GM19395 (cell line): ENCODE measurements at regions not wholly inside any gene's neighbourhood (a gene's known extent, or its start where the extent isn't known, plus 50 kb on each side); places are given as distances from the start of the nearest gene placed in this dataset.
"Not testable (repeated sequence)": the region's sequence is repeated elsewhere in the genome, so short reads cannot be mapped to it uniquely, and the experiment has no call there.

Experiments used
- ATAC-seq: cut with Tn5 transposase; IDR thresholded peaks from one replicate; pipeline ENCODE4 v1.9.1; 2021; ENCODE audit warnings: mild to moderate bottlenecking, moderate library complexity; ENCODE audit not compliant: unreplicated experiment

DNA sequence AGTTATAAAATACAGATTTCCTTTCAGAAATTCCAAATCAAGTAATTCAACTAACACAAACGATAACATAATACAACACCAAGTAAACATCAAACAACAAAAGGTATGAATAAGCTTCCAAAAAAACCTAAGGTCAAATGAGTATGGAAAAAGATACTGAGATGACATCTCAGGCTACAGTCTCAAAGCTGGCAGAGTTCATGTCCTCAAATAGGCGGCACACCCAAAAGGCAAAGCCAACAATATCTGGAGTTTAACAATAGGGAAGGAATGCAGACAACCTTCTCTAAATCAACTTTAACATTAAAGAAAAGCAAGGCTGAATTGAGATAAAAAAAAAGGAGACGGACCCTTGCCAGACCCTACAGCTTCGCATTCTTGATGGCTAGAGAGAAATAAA is 346.6 kb downstream of the RSL24D1 start:
- ATAC-seq = no peak

DNA sequence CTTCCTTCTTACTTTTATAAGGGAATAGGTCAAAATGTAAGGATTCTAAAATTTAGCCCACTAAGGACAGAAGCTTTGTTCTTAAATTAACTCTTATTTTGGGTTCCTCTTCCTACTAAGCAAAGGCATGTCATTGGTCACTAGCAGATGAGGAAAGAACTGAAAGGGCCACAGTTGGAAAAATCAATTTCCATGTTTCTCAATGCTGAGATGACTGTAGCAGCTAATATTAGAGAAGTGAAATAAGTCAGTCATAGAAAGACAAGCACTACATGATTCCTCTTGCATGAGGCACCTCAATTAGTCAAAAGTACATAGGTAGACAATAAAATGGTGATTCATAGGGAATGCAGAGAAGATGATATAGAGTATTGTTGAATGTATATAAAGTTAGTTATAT is 353.7 kb downstream of the RSL24D1 start:
- ATAC-seq = no peak

DNA sequence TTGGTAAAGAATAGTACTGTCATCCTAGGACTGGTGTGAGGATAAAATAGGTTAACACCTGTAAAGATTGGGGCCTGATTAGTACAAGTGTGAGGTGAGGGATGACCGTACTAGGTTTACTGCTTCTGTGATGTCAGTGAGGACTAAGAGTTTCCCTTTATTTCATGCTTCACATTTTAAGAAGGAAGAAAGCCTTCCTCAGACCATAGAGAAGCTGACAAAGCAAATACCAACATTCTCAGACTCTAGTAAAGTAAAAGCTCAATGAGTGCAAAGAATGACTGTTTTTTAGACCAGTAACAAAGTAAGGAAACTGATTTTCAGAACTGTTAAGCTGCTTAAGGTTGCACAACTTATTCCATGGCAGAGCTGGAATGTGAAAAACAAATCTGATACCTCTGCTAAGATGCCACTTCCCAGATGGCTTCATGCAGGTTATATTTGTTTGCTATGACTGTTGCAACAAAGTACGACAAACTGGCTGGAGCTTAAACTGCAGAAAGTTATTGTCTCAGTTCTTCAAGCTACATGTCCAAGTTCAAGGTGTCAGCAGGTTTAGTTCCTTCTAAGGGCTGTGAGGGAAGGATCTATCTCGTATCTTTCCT is 354.9 kb downstream of the RSL24D1 start:
- ATAC-seq = no peak

DNA sequence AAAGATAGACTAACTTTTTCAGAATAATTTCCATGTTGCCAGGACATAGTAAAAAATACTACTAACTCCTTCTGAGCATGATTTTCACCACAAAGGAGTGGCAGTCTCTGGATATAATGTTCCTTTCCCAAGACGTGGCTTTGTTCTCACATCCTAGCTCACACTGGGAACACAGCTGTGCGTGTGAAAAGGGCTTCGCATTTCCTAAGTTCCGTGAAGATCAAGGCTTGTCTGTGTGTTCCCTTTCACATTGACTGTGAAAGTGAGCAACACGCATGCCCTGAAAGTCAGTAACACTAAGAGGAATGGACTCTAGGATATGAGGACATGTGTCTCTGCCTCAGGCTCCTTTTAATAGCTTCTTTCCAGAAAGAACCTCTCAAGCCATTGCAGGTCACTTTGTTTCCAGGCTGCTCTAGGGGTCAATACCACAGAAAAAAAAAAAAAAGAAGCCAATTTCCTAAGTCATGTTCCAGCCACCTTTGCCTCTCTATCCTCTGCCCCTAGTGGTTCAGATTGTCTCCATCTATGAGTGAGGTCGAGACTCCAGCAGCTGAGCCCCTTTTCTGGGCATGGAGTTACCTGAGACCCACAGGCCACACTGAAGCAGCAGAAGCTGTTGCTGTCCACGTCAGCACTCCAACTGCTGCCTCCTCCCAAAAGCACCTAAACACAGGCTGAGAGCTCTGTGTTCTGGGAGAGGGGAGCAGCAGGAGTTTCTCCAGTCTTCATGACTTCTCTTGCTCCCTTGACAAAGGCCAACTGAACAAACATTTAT is 355.9 kb downstream of the RSL24D1 start:
- no peak for ATAC-seq

DNA sequence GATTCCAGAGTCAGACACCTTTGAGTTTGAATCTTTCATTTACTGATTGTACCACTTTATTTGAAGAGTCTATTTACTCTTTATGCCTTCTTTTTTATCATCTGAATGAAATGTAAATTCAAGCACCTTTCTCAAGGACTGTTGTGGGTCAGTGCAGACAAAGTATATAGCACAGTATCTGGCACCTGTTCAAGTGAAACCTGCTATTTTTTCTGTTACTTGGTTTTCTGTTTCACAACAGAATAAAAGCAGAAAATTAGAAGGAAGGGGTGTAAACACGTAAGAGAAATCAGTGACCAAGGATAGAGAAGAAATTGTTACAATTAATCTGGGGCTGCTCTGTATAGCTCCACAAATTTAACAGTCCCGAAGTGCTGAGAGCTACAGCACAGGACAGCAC is 357.4 kb downstream of the RSL24D1 start:
- ATAC-seq = no peak

DNA sequence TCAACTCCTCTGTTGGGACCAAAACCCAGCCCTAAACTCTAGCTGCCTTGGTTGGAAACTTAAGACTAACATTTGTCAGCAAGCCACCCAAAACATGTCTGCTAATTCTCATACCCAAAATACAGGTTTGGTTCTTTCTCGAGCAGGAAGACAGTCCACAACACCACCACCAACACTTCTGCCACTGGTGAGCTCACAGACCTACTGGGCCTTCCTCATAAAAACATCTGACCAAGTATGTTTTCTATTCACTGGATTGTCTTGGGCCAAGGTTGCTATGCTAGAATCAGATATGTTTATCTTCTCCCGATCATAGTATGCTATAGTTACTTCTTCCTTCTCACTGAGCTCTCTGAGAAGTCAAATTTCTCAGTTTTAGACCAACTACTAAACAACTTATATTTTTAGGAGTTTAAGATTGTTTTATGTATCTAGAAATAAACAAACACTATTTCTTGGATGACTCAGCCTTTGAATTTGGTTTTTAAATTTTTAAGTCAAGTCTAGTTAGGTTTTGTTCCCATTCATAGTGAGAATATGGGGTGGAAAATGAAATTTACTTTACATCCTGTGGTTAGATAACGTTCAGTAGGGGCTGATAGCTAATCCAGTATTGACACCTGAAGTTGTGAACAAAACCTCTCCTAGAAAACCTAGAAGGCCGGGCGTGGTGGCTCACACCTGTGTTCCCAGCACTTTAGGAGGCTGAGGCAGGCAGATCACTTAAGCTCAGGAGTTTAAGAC is 360.5 kb downstream of the RSL24D1 start:
- ATAC-seq = peak; percentile 64

DNA sequence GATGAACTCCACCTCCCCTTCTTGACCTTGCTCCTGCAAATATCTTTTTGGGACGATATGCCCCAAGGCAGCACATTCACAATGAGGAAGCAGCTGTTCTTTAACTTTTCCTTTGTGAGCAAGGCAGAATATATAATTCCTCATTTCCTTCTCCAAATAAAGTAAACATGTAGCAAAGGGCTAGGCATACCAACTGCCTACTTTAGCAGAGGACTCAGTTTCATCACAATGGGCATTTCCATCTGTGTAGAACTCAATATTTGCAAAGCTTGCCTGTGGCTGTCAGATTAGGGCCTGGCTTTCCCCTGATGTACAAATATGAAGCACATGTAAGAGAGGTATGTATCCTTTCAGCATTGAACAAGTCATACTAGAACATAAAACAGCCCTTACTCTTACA is 366.9 kb downstream of the RSL24D1 start:
- ATAC-seq = no peak

DNA sequence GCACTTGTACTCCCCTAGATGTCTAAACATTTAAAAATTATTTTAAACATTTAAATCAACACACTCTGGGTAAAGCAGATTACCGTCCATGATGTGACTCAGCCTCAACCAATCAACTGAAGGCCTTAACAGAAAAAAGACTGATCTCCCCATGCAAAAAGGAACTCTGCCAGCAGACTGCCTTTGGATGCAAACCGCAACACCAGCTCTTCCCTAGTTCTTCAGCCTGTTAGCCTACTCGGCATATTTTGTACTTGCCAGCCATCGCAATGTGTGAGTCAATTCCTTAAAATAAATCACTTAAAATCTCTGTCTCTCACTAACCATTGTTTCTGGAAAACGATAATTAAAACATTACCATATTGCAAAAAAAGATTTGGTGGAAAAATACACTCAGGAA is 375.9 kb downstream of the RSL24D1 start:
- ATAC-seq = no peak

DNA sequence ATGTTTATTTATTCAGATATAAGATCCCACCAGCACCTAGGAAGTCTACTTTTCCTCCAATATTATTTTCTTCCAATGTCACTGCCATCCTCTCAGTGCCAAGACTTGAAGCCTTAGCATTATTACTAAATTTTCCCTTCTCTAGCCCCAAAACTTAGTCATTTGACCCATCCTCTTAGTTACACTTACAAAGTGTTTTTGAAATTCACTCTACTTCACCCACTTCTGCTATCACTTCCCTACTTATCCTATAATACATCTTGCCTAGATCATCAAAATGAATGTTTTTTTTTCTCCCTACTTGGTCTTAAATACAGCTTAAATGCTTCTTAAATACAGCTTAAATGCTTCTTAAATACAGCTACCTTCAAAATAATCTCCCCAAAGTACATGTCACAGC is 376.6 kb downstream of the RSL24D1 start:
- no peak for ATAC-seq

DNA sequence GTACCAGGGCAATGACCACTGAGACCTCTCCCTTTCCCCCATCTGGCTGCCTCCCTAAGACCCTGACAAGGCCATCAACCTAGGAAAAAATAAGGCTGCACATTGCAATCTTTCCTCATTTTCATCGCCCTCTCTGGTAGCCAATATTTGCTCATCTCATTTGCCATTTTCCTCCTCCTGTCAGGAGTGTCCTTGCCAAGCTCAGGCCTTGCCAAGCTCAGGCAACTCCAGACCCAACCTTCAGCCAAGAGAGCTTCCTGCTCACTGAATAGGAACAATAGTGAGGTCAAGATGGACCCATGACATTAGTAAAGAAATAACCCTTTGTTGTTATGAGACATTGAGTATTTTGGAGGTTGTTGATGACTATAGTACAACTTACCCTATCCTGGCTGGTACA is 380.3 kb downstream of the RSL24D1 start:
- ATAC-seq = no peak

DNA sequence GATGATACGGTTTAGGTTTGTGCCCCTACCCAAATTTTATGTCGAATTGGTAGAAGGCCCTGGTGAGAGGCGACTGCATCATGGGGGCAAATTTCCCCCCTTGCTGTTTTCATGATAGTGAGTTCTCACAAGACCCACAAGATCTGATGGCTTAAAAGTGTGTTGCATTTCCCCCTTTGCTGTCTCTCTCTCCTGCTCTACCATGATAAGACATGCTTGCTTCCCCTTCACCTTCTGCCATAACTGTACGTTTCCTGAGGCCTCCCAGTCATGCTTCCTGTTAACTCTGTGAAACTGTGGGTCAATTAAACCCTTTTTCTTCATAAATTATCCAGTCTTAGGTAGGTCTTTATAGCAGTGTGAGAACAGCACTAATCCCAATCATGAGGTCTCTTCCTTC is 381.2 kb downstream of the RSL24D1 start:
- ATAC-seq = no peak

DNA sequence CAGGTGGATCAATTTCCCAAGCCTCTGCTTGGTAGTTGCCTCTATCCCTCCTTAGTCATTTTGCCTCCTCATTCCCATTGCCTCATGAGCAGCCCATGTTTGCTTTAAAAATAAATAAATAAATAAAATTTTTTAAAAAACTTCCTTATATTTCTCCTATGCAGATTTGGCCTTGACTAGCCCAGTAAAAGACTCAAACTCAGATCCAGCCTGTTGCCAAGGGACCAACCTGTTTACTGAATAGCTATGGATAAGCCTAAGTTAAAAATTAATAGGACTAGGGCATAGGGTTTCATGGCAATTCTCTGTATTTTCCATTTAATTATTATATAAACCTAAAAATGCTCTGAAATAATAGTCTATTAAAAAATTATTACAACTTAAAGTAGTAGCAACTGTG is 384.4 kb downstream of the RSL24D1 start:
- no peak for ATAC-seq

DNA sequence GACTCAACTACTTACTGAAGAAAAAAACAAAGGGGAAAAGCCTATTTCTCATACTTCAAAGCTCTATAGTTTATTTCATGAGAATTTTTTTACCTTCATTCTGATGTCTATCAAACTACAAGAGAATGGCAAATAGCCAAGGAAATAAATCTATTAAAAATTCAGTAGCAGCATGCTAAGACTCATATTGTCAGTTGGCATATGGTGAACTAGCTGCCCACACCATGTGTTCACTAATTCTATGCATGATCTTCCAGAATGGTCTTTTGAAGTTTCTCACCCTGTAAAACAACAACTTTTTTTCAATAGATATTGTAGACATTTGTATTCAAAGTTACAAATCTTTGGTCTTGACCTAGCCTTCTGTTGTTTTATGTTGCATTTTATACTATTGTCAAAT is 386.2 kb downstream of the RSL24D1 start:
- ATAC-seq = no peak

DNA sequence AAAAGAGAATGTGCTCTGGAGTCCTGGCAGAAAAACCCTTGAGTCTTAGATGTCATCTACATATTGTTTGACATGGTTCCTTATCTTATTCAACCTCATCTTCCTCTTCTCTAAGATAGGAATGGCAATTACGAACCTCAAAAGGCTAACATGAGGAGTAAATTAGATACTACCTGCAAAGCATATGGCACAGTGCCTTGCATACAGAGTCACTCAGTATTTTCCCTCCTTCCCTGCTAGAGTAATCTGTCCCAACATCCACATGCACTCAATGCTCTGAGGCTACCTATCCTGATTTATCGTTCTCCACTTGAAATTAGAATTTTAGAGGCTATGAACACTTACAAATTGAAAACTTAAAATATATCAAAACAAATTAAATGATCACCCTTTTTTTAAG is 386.7 kb downstream of the RSL24D1 start:
- no peak for ATAC-seq

DNA sequence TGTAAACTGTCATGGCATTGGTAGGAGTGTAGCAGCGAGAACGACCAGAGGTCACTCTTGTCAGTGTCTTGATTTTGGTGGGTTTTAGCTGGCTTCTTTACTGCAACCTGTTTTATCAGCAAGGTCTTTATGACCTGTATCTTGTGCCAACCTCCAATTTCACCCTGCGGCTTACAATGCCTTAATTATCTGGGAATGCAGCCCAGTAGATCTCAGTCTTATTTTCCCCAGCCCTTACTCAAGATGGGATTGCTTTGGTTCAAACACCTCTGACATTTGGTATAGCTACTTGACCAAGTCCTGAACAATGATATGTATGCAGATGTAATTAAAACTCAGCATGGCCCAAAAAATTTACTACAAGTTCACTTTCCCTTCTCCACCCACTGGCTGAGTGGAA is 388.4 kb downstream of the RSL24D1 start:
- ATAC-seq = no peak

DNA sequence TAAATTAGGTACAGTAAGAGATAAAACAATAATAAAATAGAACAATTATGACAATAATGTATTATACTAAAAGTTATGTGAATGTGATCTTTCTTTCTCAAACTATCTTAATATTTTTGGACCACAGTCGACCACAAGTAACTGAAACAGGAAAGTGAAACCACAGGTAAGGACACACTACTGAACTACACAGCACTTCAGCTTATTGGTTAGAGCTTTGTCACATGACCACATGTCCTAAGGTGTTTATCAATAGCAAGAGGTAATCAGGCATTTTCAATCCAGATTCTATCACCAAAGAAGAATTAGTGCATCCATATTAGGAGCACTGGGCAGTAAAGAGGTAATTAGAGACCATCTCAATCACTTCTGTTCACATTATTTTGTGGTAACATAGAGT is 392.8 kb downstream of the RSL24D1 start:
- ATAC-seq = peak; percentile 55

DNA sequence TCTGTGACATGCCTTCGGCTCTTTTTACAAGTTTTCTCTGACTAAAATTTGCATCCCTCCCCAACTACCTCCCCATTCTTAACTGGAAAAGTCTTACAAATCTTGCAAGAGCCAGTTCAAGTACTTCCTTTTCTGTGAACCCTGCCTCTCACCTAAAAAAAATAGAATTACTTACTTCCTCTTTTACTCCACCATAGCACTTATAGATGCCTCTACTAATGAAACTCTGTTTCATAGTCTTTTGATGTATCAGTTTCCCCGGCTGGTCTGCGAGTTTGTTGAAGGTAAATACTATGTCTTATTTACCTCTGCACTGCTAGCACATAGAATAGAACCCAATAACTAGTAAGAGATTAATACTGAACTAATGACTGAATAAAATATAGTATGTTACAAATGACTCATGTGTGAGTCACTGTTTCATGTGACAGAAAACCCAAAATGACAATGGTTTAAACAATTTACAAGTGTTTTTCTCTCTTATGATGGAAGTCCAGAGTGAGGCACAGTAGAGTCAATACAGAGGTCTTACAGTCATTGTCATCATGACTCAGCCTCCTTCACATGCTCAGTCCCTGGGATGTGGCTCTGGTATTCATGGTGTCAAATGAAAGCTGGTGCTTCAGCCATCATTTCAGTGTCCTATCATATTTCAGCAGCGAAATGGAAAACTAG is 393.5 kb downstream of the RSL24D1 start:
- ATAC-seq = peak; percentile 77

DNA sequence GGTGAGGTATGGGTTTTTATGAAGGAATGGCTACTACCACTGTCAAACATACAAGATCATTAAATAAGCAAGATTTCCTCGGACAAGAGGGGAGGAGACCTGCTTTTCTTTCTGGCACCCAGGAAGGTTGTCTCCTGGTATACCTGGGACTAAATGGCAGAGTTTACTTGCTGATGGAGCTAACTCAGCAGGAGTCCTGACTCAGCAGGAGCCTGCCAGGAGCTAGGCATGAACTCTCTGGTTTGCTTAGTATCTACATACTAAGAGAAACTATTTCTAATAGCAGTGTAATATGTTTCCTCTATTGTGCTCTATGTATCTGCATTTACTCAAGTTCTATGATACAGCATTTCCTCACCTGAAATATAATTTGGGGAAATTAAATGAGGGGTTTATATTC is 404.2 kb downstream of the RSL24D1 start:
- ATAC-seq = no peak

DNA sequence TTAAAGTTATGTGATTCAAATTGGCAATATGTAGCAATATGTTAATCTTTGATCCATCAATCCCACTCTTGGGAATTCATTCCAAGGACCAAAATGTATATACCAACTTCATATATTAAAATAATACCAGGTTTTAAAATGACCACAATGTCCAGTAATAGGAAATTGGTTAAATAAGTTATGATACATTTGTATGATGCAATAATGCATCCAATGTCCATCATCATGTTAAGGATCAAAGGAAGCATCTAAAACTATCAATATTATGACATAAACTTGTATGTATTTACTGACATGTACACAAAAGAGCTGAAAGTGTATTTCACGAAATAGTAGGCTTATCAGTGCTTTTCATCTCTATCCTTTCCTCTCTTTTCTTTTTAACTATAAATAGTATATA is 406.0 kb downstream of the RSL24D1 start:
- no peak for ATAC-seq

DNA sequence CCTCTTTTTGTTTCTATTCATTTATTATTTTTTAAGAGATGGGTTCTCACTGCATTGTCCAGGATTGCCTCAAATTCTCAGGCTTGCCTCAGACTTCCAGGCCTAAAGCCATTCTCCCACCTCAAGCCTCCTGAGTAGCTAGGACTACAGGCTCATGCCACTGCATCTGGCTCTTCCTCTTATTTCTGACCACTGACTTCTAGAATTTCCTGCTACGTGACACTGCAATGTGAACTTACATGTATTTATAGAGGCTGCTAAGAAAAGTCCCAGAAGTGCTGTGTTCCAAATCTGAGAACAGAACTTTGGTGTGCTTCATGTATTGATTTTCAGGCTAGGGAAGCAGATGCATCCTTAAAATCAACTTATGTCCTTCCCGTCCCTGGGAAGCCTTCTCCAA is 407.4 kb downstream of the RSL24D1 start:
- no peak for ATAC-seq

DNA sequence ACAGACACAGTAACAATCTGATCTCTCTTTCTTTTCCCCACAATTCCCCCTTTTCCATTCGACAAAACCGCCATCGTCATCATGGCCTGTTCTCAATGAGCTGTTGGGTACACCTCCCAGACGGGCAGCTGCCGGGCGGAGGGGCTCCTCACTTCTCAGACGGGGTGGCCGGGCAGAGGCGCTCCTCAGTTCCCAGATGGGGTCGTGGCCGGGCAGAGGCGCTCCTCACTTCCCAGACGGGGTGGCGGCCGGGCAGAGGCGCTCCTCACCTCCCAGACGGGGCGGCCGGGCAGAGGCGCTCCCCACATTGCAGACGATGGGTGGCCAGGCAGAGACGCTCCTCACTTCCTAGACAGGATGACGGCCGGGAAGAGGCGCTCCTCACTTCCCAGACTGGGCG is 415.5 kb downstream of the RSL24D1 start:
- not testable (repeated sequence) for ATAC-seq

DNA sequence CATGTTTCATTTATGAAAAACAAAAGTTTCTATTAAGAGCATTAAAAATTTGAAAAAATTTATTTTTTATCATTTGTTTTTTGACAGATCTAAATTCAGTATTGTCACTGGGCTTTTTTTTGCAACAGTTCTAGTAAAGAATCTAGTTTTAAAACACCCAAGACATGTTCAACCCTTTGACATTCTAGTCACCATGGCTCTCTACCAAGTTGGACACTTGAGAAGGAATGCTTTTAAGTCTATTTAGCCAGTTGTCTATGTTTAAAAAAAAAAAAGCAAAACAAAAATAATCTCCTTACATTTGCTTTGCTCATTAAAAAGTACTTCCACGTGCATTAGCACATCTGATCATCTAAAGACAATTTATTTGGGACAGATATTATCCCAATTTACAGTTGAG is 417.5 kb downstream of the RSL24D1 start:
- no peak for ATAC-seq
